HEK293 (cell line): ENCODE measurements at regions not wholly inside any gene's neighbourhood (a gene's known extent, or its start where the extent isn't known, plus 50 kb on each side); places are given as distances from the start of the nearest gene placed in this dataset.

Experiments used
- CTCF ChIA-PET: fragments of 350-600 bp; formaldehyde crosslinking; extraction: SDS; loops from one replicate; lab custom pipeline; 2021; ENCODE audit warnings: antibody characterized with exemption; lab: Yijun Ruan, JAX
- POLR2A ChIA-PET: fragments of 300-600 bp; formaldehyde crosslinking; extraction: SDS; loops from one replicate; lab custom pipeline; 2020; ENCODE audit warnings: antibody characterized with exemption, inconsistent platforms; lab: Yijun Ruan, JAX
- H3K27ac ChIP-seq: fragments of 200-500 bp; sonication (Bioruptor generic); 2 replicates; pipeline ENCODE4 v1.5.1; 2014; ENCODE audit warnings: low read depth, low read length, control low read depth, inconsistent platforms; ENCODE audit errors: extremely low read depth
- H3K36me3 ChIP-seq, 2 experiments: fragments of 200-500 bp in 1 of 2; sonication (Bioruptor generic) in 1 of 2; 1 replicate in 1 of 2; 2 replicates in 1 of 2; pipeline ENCODE4 v1.5.1; 2014 to 2017; ENCODE audit warnings: inconsistent platforms in 2 of 2, low read length in 2 of 2; ENCODE audit not compliant: control insufficient read depth in 2 of 2, insufficient read depth in 1 of 2
- H3K4me1 ChIP-seq: fragments of 200-500 bp; sonication (Bioruptor generic); 2 replicates; pipeline ENCODE4 v1.5.1; 2014; ENCODE audit warnings: mild to moderate bottlenecking, low read length, inconsistent platforms; ENCODE audit not compliant: control insufficient read depth, insufficient read depth
- H3K4me3 ChIP-seq: 2 replicates; pipeline ENCODE4 v1.5.1; 2011; ENCODE audit warnings: low read depth, mild to moderate bottlenecking, control low read depth, low read length, moderate library complexity
- H3K9me3 ChIP-seq: fragments of 200-500 bp; sonication (Bioruptor generic); 2 replicates; pipeline ENCODE4 v1.5.1; 2014; ENCODE audit warnings: low read depth, low read length, inconsistent platforms; ENCODE audit not compliant: control insufficient read depth, insufficient read depth
- BCL11B ChIP-seq: fragments of 450-650 bp; formaldehyde crosslinking; IDR thresholded peaks from 2 replicates; pipeline ENCODE4 v1.5.1; 2016; ENCODE audit warnings: low read depth, missing biosample characterization, missing genetic modification characterization
- GLI4 ChIP-seq: fragments of 450-650 bp; formaldehyde crosslinking; IDR thresholded peaks from 2 replicates; pipeline ENCODE4 v1.5.1; 2016; ENCODE audit warnings: missing biosample characterization, missing genetic modification characterization
- KLF1 ChIP-seq: fragments of 450-650 bp; formaldehyde crosslinking; IDR thresholded peaks from 2 replicates; pipeline ENCODE4 v1.5.1; 2016; ENCODE audit warnings: missing biosample characterization, missing genetic modification characterization
- KLF10 ChIP-seq: fragments of 450-650 bp; IDR thresholded peaks from 2 replicates; pipeline ENCODE4 v1.5.1; 2018; ENCODE audit warnings: missing biosample characterization, mild to moderate bottlenecking, missing genetic modification characterization
- KLF8 ChIP-seq: fragments of 450-650 bp; formaldehyde crosslinking; IDR thresholded peaks from 2 replicates; pipeline ENCODE4 v1.5.1; 2016; ENCODE audit warnings: missing biosample characterization, missing genetic modification characterization
- OSR2 ChIP-seq: fragments of 450-650 bp; formaldehyde crosslinking; IDR thresholded peaks from 2 replicates; pipeline ENCODE4 v1.5.1; 2016; ENCODE audit warnings: missing biosample characterization, missing genetic modification characterization
- RBAK ChIP-seq: fragments of 450-650 bp; formaldehyde crosslinking; IDR thresholded peaks from 2 replicates; pipeline ENCODE4 v1.5.1; 2016; ENCODE audit warnings: missing biosample characterization, missing genetic modification characterization
- SCRT1 ChIP-seq: fragments of 450-650 bp; formaldehyde crosslinking; IDR thresholded peaks from 2 replicates; pipeline ENCODE4 v1.5.1; 2016; ENCODE audit warnings: missing biosample characterization, missing genetic modification characterization, borderline replicate concordance
- SCRT2 ChIP-seq: fragments of 450-650 bp; formaldehyde crosslinking; IDR thresholded peaks from 2 replicates; pipeline ENCODE4 v1.5.1; 2016; ENCODE audit warnings: missing biosample characterization, missing genetic modification characterization
- SETDB1 ChIP-seq: IDR thresholded peaks from one replicate; pipeline ENCODE4 v1.6.1; 2017; ENCODE audit warnings: mild to moderate bottlenecking, low read length, moderate library complexity, mixed read lengths; ENCODE audit not compliant: insufficient read length
- YY1 ChIP-seq: fragments of 450-650 bp; formaldehyde crosslinking; IDR thresholded peaks from 2 replicates; pipeline ENCODE4 v1.5.1; 2018; ENCODE audit warnings: missing biosample characterization, missing genetic modification characterization
- YY2 ChIP-seq: fragments of 450-650 bp; formaldehyde crosslinking; IDR thresholded peaks from 2 replicates; pipeline ENCODE4 v1.5.1; 2016; ENCODE audit warnings: missing biosample characterization, missing genetic modification characterization
- ZBTB7A ChIP-seq: fragments of 450-650 bp; formaldehyde crosslinking; IDR thresholded peaks from 2 replicates; pipeline ENCODE4 v1.5.1; 2016; ENCODE audit warnings: low read depth, missing biosample characterization, missing genetic modification characterization
- ZNF114 ChIP-seq: fragments of 450-650 bp; formaldehyde crosslinking; IDR thresholded peaks from 2 replicates; pipeline ENCODE4 v1.5.0; 2017; ENCODE audit warnings: missing biosample characterization, missing genetic modification characterization
- ZNF169 ChIP-seq: fragments of 450-650 bp; formaldehyde crosslinking; IDR thresholded peaks from 2 replicates; pipeline ENCODE4 v1.5.1; 2016; ENCODE audit warnings: missing biosample characterization, missing genetic modification characterization
- ZNF184 ChIP-seq: fragments of 450-650 bp; IDR thresholded peaks from 2 replicates; pipeline ENCODE4 v1.5.1; 2018; ENCODE audit warnings: missing biosample characterization, mild to moderate bottlenecking, missing genetic modification characterization
- ZNF302 ChIP-seq: fragments of 450-650 bp; formaldehyde crosslinking; IDR thresholded peaks from 2 replicates; pipeline ENCODE4 v1.5.1; 2016; ENCODE audit warnings: missing biosample characterization, missing genetic modification characterization, low read depth
- ZNF362 ChIP-seq: fragments of 450-650 bp; formaldehyde crosslinking; IDR thresholded peaks from 2 replicates; pipeline ENCODE4 v1.5.1; 2016; ENCODE audit warnings: missing biosample characterization, missing genetic modification characterization
- ZNF398 ChIP-seq: fragments of 450-650 bp; formaldehyde crosslinking; IDR thresholded peaks from 2 replicates; pipeline ENCODE4 v1.5.1; 2017; ENCODE audit warnings: missing biosample characterization, missing genetic modification characterization
- ZNF488 ChIP-seq: fragments of 450-650 bp; formaldehyde crosslinking; IDR thresholded peaks from 2 replicates; pipeline ENCODE4 v1.5.1; 2016; ENCODE audit warnings: missing biosample characterization, missing genetic modification characterization
- ZNF501 ChIP-seq: fragments of 450-650 bp; formaldehyde crosslinking; IDR thresholded peaks from 2 replicates; pipeline ENCODE4 v1.5.1; 2016; ENCODE audit warnings: missing biosample characterization, missing genetic modification characterization
- ZNF621 ChIP-seq: fragments of 450-650 bp; formaldehyde crosslinking; IDR thresholded peaks from 2 replicates; pipeline ENCODE4 v1.5.1; 2017; ENCODE audit warnings: missing biosample characterization, missing genetic modification characterization
- ZNF76 ChIP-seq: fragments of 450-650 bp; formaldehyde crosslinking; IDR thresholded peaks from 2 replicates; pipeline ENCODE4; 2016; ENCODE audit warnings: low read depth, missing biosample characterization, missing genetic modification characterization, borderline replicate concordance
- ZNF843 ChIP-seq: fragments of 450-650 bp; formaldehyde crosslinking; IDR thresholded peaks from 2 replicates; pipeline ENCODE4 v1.5.1; 2016; ENCODE audit warnings: missing biosample characterization, missing genetic modification characterization
- ZSCAN16 ChIP-seq: fragments of 450-650 bp; formaldehyde crosslinking; IDR thresholded peaks from 2 replicates; pipeline ENCODE4 v1.5.1; 2016; ENCODE audit warnings: missing biosample characterization, missing genetic modification characterization

- POLR2A ChIA-PET: no interaction called here
- no peaks in the 10 kb centered on the region for H3K36me3 ChIP-seq
- H3K9me3 ChIP-seq: no peaks in the 10 kb centered on the region
- TF ChIP-seq SCRT2 (tag by site-specific recombination) (no peak), ZNF621 (tag by site-specific recombination) (no peak), ZNF169 (no peak), YY2 (tag by site-specific recombination) (no peak), ZNF302 (tag by site-specific recombination) (no peak), BCL11B (tag by site-specific recombination) (no peak), ZNF501 (tag by site-specific recombination) (no peak), KLF10 (no peak), KLF8 (tag by site-specific recombination) (no peak), ZNF76 (tag by site-specific recombination) (no peak), ZNF184 (tag by site-specific recombination) (no peak), ZNF362 (tag by site-specific recombination) (no peak), OSR2 (tag by site-specific recombination) (no peak)
- CTCF ChIA-PET: interaction anchor here (0.6 to 1.5 kb wide), 4 partner anchors 190 to 575 kb away, joined by 3 to 5 read pairs (median 4); no protein-coding TSS in a partner anchor
- no peaks in the 10 kb centered on the region for H3K4me1 ChIP-seq
- no peak overlapping the region for H3K27ac ChIP-seq
- no peak overlapping the region for H3K4me3 ChIP-seq
Observed at GRCh38 chr3:146382386-146382785, 87.0 kb downstream of the PLSCR2 start.

GRCh38 chr3:146380046-146380445 is 89.3 kb downstream of the PLSCR2 start:
- H3K9me3 ChIP-seq: no peaks in the 10 kb centered on the region
- H3K27ac ChIP-seq: no peak overlapping the region
- POLR2A ChIA-PET: no interaction called here
- no peaks in the 10 kb centered on the region for H3K4me1 ChIP-seq
- TF ChIP-seq RBAK: no peak
- no peak for TF ChIP-seq ZBTB7A (tag by site-specific recombination)
- no peak for TF ChIP-seq ZNF843 (tag by site-specific recombination)
- TF ChIP-seq SCRT1: no peak
- no peak for TF ChIP-seq ZNF398 (tag by site-specific recombination)
- TF ChIP-seq ZNF114 (tag by site-specific recombination): no peak
- no peak for TF ChIP-seq KLF1
- TF ChIP-seq KLF10: no peak
- TF ChIP-seq ZNF488 (tag by site-specific recombination): no peak
- TF ChIP-seq YY1 (tag by site-specific recombination): no peak
- TF ChIP-seq SETDB1: no peak
- no peak for TF ChIP-seq GLI4
- TF ChIP-seq ZSCAN16: no peak
- CTCF ChIA-PET: no interaction called here
- H3K4me3 ChIP-seq: no peak overlapping the region
- H3K36me3 ChIP-seq: no peaks in the 10 kb centered on the region
